PC-3 (cell line): ENCODE measurements at regions not wholly inside any gene's neighbourhood (a gene's known extent, or its start where the extent isn't known, plus 50 kb on each side); places are given as distances from the start of the nearest gene placed in this dataset.

Experiments
- CTCF ChIP-seq: fragments of 300-600 bp; sonication (generic); conservative IDR thresholded peaks from 2 replicates; pipeline ENCODE4 v1.5.1; 2017; ENCODE audit warnings: antibody characterized with exemption, low read depth, mild to moderate bottlenecking, low read length
- EZH2 ChIP-seq: fragments of 300-600 bp; sonication (generic); IDR thresholded peaks from one replicate; pipeline ENCODE4 v1.6.1; 2017; ENCODE audit warnings: antibody characterized with exemption, mild to moderate bottlenecking, low read length; ENCODE audit not compliant: unreplicated experiment
- EZH2phosphoT487 ChIP-seq: fragments of 300-600 bp; sonication (generic); IDR thresholded peaks from 2 replicates; pipeline ENCODE4 v1.6.1; 2018; ENCODE audit warnings: mild to moderate bottlenecking, antibody characterized with exemption, low read length, borderline replicate concordance

GRCh38 chr2:16176971-16177480, 236.7 kb downstream of the MYCN start:
- TF ChIP-seq CTCF, result no peak
- no peak for TF ChIP-seq EZH2
- no peak for TF ChIP-seq EZH2phosphoT487
